Natural killer cell (primary cell): ENCODE measurements at regions not wholly inside any gene's neighbourhood (a gene's known extent, or its start where the extent isn't known, plus 50 kb on each side); places are given as distances from the start of the nearest gene placed in this dataset.
A peak's percentile ranks its signal among the peaks of the same experiment; 100 is the strongest.
"Not testable (repeated sequence)": the region's sequence is repeated elsewhere in the genome, so short reads cannot be mapped to it uniquely, and the experiment has no call there.

Experiments
- ATAC-seq, 3 donors: fragments of 150-1000 bp in 2 of 3; fragments of 200-7000 bp in 1 of 3; cut with Tn5 transposase; 1 replicate in 1 of 3; 2 replicates in 2 of 3; pipeline ENCODE4 v1.10.0; 2021; ENCODE audit warnings: mild to moderate bottlenecking in 2 of 3, moderate library complexity in 2 of 3
- DNase-seq, 2 donors: peaks; one replicate each; pipeline versions ENCODE4 v3.0.0 to v3.0.0-alpha.2; 2013 to 2021; ENCODE audit warnings: mixed read lengths in 1 of 2
- H3K27ac ChIP-seq: one replicate; pipeline ENCODE4 v1.5.1; 2013; ENCODE audit warnings: mild to moderate bottlenecking, low read length
- H3K27me3 ChIP-seq: one replicate; pipeline ENCODE4 v1.6.1; 2013; ENCODE audit warnings: low read length; ENCODE audit not compliant: control insufficient read depth, insufficient read depth
- H3K36me3 ChIP-seq: one replicate; pipeline ENCODE4 v1.6.1; 2013; ENCODE audit warnings: low read length; ENCODE audit not compliant: control insufficient read depth, insufficient read depth
- H3K4me1 ChIP-seq: one replicate; pipeline ENCODE4 v1.6.1; 2013; ENCODE audit warnings: low read length; ENCODE audit not compliant: control insufficient read depth, insufficient read depth
- H3K4me3 ChIP-seq: one replicate; pipeline ENCODE4 v1.5.1; 2013; ENCODE audit warnings: low read length
- H3K9me3 ChIP-seq: one replicate; pipeline ENCODE4 v1.6.1; 2013; ENCODE audit warnings: low read length; ENCODE audit not compliant: control insufficient read depth, insufficient read depth
- H3K27ac Mint-ChIP-seq, 2 donors: one replicate each; pipeline ENCODE4 v1.8.0; 2022; ENCODE audit warnings: mild to moderate bottlenecking in 2 of 2, mixed read lengths in 2 of 2, moderate library complexity in 1 of 2
- H3K27me3 Mint-ChIP-seq, 2 donors: one replicate each; pipeline ENCODE4 v1.8.0; 2022; ENCODE audit warnings: low read depth in 2 of 2, mixed read lengths in 2 of 2
- H3K36me3 Mint-ChIP-seq: one replicate; pipeline ENCODE4 v1.8.0; 2022; ENCODE audit warnings: mixed read lengths
- H3K4me1 Mint-ChIP-seq, 2 donors: one replicate each; pipeline ENCODE4 v1.8.0; 2022; ENCODE audit warnings: mixed read lengths in 2 of 2
- H3K4me3 Mint-ChIP-seq: one replicate; pipeline ENCODE4 v1.8.0; 2022; ENCODE audit warnings: mild to moderate bottlenecking, moderate library complexity, mixed read lengths
- H3K9me3 Mint-ChIP-seq, 2 donors: one replicate each; pipeline ENCODE4 v1.8.0; 2022; ENCODE audit warnings: mixed read lengths in 2 of 2
- CTCF ChIP-seq: fragments of 200-600 bp; IDR thresholded peaks from one replicate; pipeline ENCODE4 v1.8.0; 2022; ENCODE audit warnings: antibody characterized with exemption
- WGBS: methylation state at CpG from one replicate; pipeline ENCODE4 v1.1.7; 2013; ENCODE audit warnings: missing lambda C conversion rate; ENCODE audit not compliant: insufficient coverage; 5-methylcytosine and 5-hydroxymethylcytosine counted together
- intact Hi-C: fragments of 100-400 bp; cut with micrococcal nuclease; formaldehyde crosslinking; loops from one replicate; pipeline ENCODE4 v1.14.2; 2022

- Histone ChIP-seq H3K36me3 (no peaks in the 10 kb centered on the region), H3K27ac (no peak overlapping the region), H3K4me3 (no peak overlapping the region), H3K4me1 (peaks cover 7% of the 10 kb centered on the region), H3K9me3 (no peaks in the 10 kb centered on the region), H3K27me3 (no peaks in the 10 kb centered on the region)
- Mint-ChIP-seq H3K36me3 (no peaks in the 10 kb centered on the region), H3K4me1 (peaks cover 8 to 19% of the 10 kb centered on the region in 2 donors), H3K4me3 (no peak overlapping the region), H3K27me3 (peaks cover 0 to 12% of the 10 kb centered on the region in 2 donors), H3K27ac (no peak overlapping the region), H3K9me3 (no peaks in the 10 kb centered on the region)
- no peak for ATAC-seq
- no CpG with 5 or more reads among the region's 2 CpGs for WGBS
- no peak for DNase-seq
- intact Hi-C loops, result no loop called here
- no peak for TF ChIP-seq CTCF
Observed at GRCh38 chr17:20781260-20781659, 201.7 kb downstream of the CDRT15L2 start.

GRCh38 chr17:20781869-20782268 is 202.3 kb downstream of the CDRT15L2 start:
- H3K4me3 Mint-ChIP-seq, intact Hi-C loops, H3K4me1 ChIP-seq, DNase-seq, H3K9me3 Mint-ChIP-seq, H3K27ac Mint-ChIP-seq, H3K4me3 ChIP-seq, H3K9me3 ChIP-seq, ATAC-seq, H3K27ac ChIP-seq, H3K36me3 ChIP-seq, H3K36me3 Mint-ChIP-seq, H3K27me3 ChIP-seq: not testable (repeated sequence)
- WGBS, result 89% methylated on average over 6 of the region's 6 CpGs
- H3K4me1 Mint-ChIP-seq, result peaks cover 8 to 19% of the 10 kb centered on the region in 2 donors
- H3K27me3 Mint-ChIP-seq, result peaks cover 0 to 12% of the 10 kb centered on the region in 2 donors

GRCh38 chr17:20783091-20783490 is 203.6 kb downstream of the CDRT15L2 start:
- ATAC-seq, result no peak
- TF ChIP-seq CTCF, result no peak

GRCh38 chr17:20784100-20784665 is 204.7 kb downstream of the CDRT15L2 start:
- H3K4me3 Mint-ChIP-seq, result peak overlapping the region; percentile 72
- no peaks in the 10 kb centered on the region for H3K9me3 Mint-ChIP-seq
- 49% methylated on average over 48 of the region's 48 CpGs for WGBS
- H3K27me3 ChIP-seq, result no peaks in the 10 kb centered on the region
- ATAC-seq (peak; percentile 38 to 90 (median 68)), DNase-seq (no peak)
- no peak for TF ChIP-seq CTCF
- no peaks in the 10 kb centered on the region for H3K36me3 ChIP-seq
- intact Hi-C loops, result no loop called here
- peaks cover 7% of the 10 kb centered on the region for H3K4me1 ChIP-seq
- peaks cover 4 to 24% of the 10 kb centered on the region in 2 donors for H3K4me1 Mint-ChIP-seq
- peaks cover 0 to 12% of the 10 kb centered on the region in 2 donors for H3K27me3 Mint-ChIP-seq
- no peaks in the 10 kb centered on the region for H3K36me3 Mint-ChIP-seq
- H3K27ac Mint-ChIP-seq, result no peak overlapping the region
- H3K9me3 ChIP-seq, result no peaks in the 10 kb centered on the region
- H3K4me3 ChIP-seq, result no peak overlapping the region
- H3K27ac ChIP-seq, result no peak overlapping the region

More at GRCh38 chr17:20783091-20783490, 203.6 kb downstream of the CDRT15L2 start:
- H3K27ac ChIP-seq, result no peak overlapping the region
- Mint-ChIP-seq H3K36me3 (no peaks in the 10 kb centered on the region), H3K4me3 (no peak overlapping the region), H3K4me1 (peaks cover 12 to 28% of the 10 kb centered on the region in 2 donors), H3K9me3 (no peaks in the 10 kb centered on the region), H3K27me3 (peaks cover 0 to 12% of the 10 kb centered on the region in 2 donors), H3K27ac (no peak overlapping the region)
- H3K27me3 ChIP-seq, result no peaks in the 10 kb centered on the region
- WGBS, result 100% methylated on average over 1 of the region's 3 CpGs
- intact Hi-C loops, result no loop called here
- no peaks in the 10 kb centered on the region for H3K9me3 ChIP-seq
- H3K4me3 ChIP-seq, result no peak overlapping the region
- H3K4me1 ChIP-seq, result peaks cover 7% of the 10 kb centered on the region
- DNase-seq, result no peak
- no peaks in the 10 kb centered on the region for H3K36me3 ChIP-seq
